Osteocyte (in vitro differentiated cells): ENCODE measurements at regions not wholly inside any gene's neighbourhood (a gene's known extent, or its start where the extent isn't known, plus 50 kb on each side); places are given as distances from the start of the nearest gene placed in this dataset.

Source experiments
- DNase-seq: peaks from one replicate; pipeline ENCODE4 v3.0.0; 2021; ENCODE audit warnings: mixed read lengths; ENCODE audit not compliant: unreplicated experiment; ENCODE audit errors: extremely low spot score
- H3K27ac Mint-ChIP-seq: one replicate; pipeline ENCODE4 v1.8.0; 2021; ENCODE audit warnings: mild to moderate bottlenecking, mixed read lengths; ENCODE audit not compliant: unreplicated experiment
- H3K27me3 Mint-ChIP-seq: one replicate; pipeline ENCODE4 v1.8.0; 2021; ENCODE audit warnings: mixed read lengths; ENCODE audit not compliant: unreplicated experiment
- H3K36me3 Mint-ChIP-seq: one replicate; pipeline ENCODE4 v1.8.0; 2021; ENCODE audit warnings: mixed read lengths; ENCODE audit not compliant: unreplicated experiment
- H3K4me1 Mint-ChIP-seq: one replicate; pipeline ENCODE4 v1.8.0; 2021; ENCODE audit warnings: mixed read lengths; ENCODE audit not compliant: unreplicated experiment
- H3K4me3 Mint-ChIP-seq: one replicate; pipeline ENCODE4 v1.8.0; 2021; ENCODE audit warnings: mild to moderate bottlenecking, moderate library complexity, mixed read lengths; ENCODE audit not compliant: unreplicated experiment
- H3K9me3 Mint-ChIP-seq: one replicate; pipeline ENCODE4 v1.8.0; 2021; ENCODE audit warnings: mixed read lengths; ENCODE audit not compliant: unreplicated experiment
- TF ChIP-seq, protein P1 (sequence below): fragments of 200-600 bp; sonication (generic); IDR thresholded peaks from 2 replicates; pipeline ENCODE4 v1.5.0; 2021; ENCODE audit warnings: antibody characterized with exemption, mild to moderate bottlenecking, moderate library complexity

DNA sequence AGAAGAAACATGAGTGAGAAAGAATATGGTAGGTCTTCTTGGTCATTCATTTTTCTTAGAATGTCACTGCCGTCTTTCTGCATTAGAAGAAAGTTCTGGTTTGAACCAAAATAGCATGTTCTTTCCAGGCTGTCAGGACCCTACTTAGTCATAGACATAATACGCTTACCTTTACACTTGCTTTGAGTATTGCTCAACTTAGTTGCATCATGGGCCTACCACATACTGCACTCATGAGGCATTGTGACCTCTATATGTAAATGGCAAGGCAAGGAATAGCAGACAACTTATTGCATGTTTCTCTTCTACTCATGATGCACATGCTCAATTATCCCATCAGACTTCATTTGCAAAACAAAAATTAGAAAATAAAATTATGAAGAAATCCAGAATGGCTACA, 415.0 kb downstream of the HLX start:
- H3K9me3 Mint-ChIP-seq, result no peaks in the 10 kb centered on the region
- no peaks in the 10 kb centered on the region for H3K36me3 Mint-ChIP-seq
- H3K27ac Mint-ChIP-seq, result no peak overlapping the region
- H3K27me3 Mint-ChIP-seq, result peaks cover 12% of the 10 kb centered on the region
- no peak overlapping the region for H3K4me3 Mint-ChIP-seq
- TF ChIP-seq, protein P1, sequence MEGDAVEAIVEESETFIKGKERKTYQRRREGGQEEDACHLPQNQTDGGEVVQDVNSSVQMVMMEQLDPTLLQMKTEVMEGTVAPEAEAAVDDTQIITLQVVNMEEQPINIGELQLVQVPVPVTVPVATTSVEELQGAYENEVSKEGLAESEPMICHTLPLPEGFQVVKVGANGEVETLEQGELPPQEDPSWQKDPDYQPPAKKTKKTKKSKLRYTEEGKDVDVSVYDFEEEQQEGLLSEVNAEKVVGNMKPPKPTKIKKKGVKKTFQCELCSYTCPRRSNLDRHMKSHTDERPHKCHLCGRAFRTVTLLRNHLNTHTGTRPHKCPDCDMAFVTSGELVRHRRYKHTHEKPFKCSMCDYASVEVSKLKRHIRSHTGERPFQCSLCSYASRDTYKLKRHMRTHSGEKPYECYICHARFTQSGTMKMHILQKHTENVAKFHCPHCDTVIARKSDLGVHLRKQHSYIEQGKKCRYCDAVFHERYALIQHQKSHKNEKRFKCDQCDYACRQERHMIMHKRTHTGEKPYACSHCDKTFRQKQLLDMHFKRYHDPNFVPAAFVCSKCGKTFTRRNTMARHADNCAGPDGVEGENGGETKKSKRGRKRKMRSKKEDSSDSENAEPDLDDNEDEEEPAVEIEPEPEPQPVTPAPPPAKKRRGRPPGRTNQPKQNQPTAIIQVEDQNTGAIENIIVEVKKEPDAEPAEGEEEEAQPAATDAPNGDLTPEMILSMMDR, result no peak
- H3K4me1 Mint-ChIP-seq, result no peaks in the 10 kb centered on the region
- no peak for DNase-seq

DNA sequence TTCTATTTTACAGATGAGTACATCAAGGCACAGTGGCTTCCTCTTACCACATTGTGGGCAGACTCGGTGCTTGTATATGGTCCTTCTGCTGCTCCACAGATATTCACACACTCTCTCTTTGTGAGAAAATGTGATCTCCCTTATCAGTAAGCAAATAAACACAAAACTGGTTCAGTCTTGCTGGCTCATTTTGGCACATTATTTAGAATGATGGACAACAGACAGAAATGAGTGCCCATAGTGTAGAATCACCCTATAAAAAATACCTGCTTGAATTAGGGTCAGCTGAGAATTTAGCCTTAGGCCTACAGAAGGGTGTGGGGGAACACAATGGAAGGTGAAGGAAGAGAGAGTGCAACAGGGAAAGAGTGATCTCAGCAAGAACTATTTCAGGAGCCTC, 423.1 kb downstream of the HLX start:
- no peaks in the 10 kb centered on the region for H3K36me3 Mint-ChIP-seq
- no peaks in the 10 kb centered on the region for H3K4me1 Mint-ChIP-seq
- H3K27me3 Mint-ChIP-seq, result peaks cover 15% of the 10 kb centered on the region
- H3K4me3 Mint-ChIP-seq, result no peak overlapping the region
- no peak overlapping the region for H3K27ac Mint-ChIP-seq
- no peak for DNase-seq
- TF ChIP-seq, protein P1, result no peak
- H3K9me3 Mint-ChIP-seq, result no peaks in the 10 kb centered on the region

DNA sequence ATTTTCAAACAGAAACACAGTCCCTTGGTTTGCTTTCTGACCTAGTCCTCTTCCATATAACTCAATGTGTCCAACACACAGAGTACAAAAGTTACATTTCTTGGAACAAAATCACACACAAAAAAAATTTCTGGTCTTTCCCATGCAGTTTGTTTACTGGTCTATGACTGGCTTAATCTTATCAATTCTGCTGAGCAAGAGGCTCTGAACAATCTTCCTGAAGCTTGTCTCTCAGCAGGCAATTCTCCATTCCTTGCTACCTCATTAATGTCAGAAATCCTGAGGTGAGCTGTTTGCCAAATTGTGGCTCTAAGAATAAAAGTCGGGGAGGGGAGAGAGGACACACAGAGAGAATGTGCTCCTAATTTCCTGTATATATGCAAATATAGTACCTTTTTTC, 423.6 kb downstream of the HLX start:
- Mint-ChIP-seq H3K36me3 (no peaks in the 10 kb centered on the region), H3K4me1 (no peaks in the 10 kb centered on the region), H3K27me3 (peaks cover 17% of the 10 kb centered on the region), H3K9me3 (no peaks in the 10 kb centered on the region), H3K27ac (no peak overlapping the region), H3K4me3 (no peak overlapping the region)
- DNase-seq, result no peak
- TF ChIP-seq, protein P1, result no peak

DNA sequence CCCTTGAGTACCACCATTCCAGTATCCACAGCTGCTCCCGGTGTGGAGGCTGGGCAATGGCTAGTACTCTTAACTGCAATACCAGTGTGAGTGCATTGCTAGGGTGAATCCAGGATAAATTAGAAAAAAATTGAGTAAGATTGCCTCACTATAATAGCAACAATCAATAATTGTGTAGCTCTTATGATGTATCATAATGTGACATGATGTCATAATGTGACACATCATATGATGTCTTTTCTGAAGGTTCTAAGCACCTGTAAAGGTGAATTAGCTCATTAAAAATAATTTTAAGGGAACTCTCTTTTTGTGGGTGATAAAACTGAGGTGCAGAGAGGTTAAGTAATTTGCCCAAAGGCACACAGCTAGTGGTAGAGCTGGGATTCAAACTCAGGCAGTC, 424.4 kb downstream of the HLX start:
- Mint-ChIP-seq H3K4me1 (no peaks in the 10 kb centered on the region), H3K27me3 (peaks cover 17% of the 10 kb centered on the region), H3K27ac (no peak overlapping the region), H3K9me3 (no peaks in the 10 kb centered on the region), H3K4me3 (no peak overlapping the region), H3K36me3 (no peaks in the 10 kb centered on the region)
- DNase-seq, result no peak
- TF ChIP-seq, protein P1, result no peak

DNA sequence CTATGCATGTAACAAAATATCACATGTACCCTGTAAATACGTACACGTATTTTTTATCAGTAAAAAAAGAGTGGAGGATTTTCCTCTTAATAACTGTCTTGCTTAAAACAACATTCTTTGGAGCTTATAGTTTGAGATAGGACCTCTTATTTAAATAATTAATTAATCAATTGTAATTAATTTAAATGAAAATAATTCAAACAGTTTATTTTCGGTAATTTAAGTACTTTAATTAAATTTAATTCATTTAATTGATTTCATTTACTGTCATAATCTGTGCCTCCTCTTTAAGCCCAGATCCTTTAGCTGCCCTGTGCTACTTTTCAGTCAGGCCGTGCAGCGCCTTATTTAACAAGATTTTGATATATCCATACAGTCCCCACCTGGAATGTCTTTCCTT, 427.0 kb downstream of the HLX start:
- Mint-ChIP-seq H3K9me3 (no peaks in the 10 kb centered on the region), H3K4me1 (no peaks in the 10 kb centered on the region), H3K4me3 (no peak overlapping the region), H3K27me3 (peaks cover 16% of the 10 kb centered on the region), H3K36me3 (no peaks in the 10 kb centered on the region), H3K27ac (no peak overlapping the region)
- DNase-seq, result no peak
- TF ChIP-seq, protein P1, result no peak
